Kidney (tissue), 13 donors: ENCODE measurements at regions not wholly inside any gene's neighbourhood (a gene's known extent, or its start where the extent isn't known, plus 50 kb on each side); places are given as distances from the start of the nearest gene placed in this dataset.

Experiments used
- DNase-seq, 5 donors: peaks; one replicate each; pipeline ENCODE4 v3.0.0-alpha.2; 2013 to 2020
- FAIRE-seq: peaks from 2 replicates; lab custom pipeline; 2012; peaks lifted over from hg19 to GRCh38; lab: Jason Lieb, UNC
- H3K27ac ChIP-seq, 2 donors: one replicate each; pipeline ENCODE4 v1.7.0; 2013; ENCODE audit warnings: low read depth in 2 of 2, low read length in 2 of 2, inconsistent platforms in 1 of 2
- H3K27me3 ChIP-seq: one replicate; pipeline ENCODE4 v1.7.1; 2013; ENCODE audit warnings: low read length, inconsistent platforms; ENCODE audit not compliant: control insufficient read depth, insufficient read depth
- H3K36me3 ChIP-seq, 3 donors: one replicate each; pipeline versions ENCODE4 v1.7.0 to v1.7.1; 2013; ENCODE audit warnings: low read length in 3 of 3, control low read depth in 1 of 3, inconsistent platforms in 1 of 3; ENCODE audit not compliant: insufficient read depth in 3 of 3, control insufficient read depth in 2 of 3
- H3K4me1 ChIP-seq, 3 donors: one replicate each; pipeline versions ENCODE4 v1.7.0 to v1.7.1; 2013; ENCODE audit warnings: low read length in 3 of 3, inconsistent platforms in 1 of 3, low read depth in 1 of 3; ENCODE audit not compliant: control insufficient read depth in 2 of 3, insufficient read depth in 2 of 3
- H3K4me3 ChIP-seq, 3 donors: one replicate each; pipeline versions ENCODE4 v1.7.0 to v1.8.1; 2013; ENCODE audit warnings: low read length in 3 of 3, control low read depth in 1 of 3, inconsistent platforms in 1 of 3
- H3K9ac ChIP-seq, 3 donors: one replicate each; pipeline versions ENCODE4 v1.7.0 to v1.7.1; 2013; ENCODE audit warnings: low read length in 3 of 3, control low read depth in 1 of 3, inconsistent platforms in 1 of 3
- H3K9me3 ChIP-seq, 3 donors: one replicate each; pipeline versions ENCODE4 v1.7.0 to v1.7.1; 2013; ENCODE audit warnings: low read length in 3 of 3, control low read depth in 1 of 3, inconsistent platforms in 1 of 3; ENCODE audit not compliant: control insufficient read depth in 2 of 3, insufficient read depth in 1 of 3
- intact Hi-C: fragments of 100-400 bp; cut with DNase I; formaldehyde crosslinking; loops from one replicate; pipeline ENCODE4 v1.11.1; 2022
- TF ChIP-seq, protein P1 (sequence below): IDR thresholded peaks from 3 replicates; pipeline ENCODE4 v1.5.1; 2012; ENCODE audit warnings: mild to moderate bottlenecking, moderate library complexity, borderline replicate concordance; ENCODE audit not compliant: insufficient read depth; ENCODE audit errors: extremely low read depth
- donor health status: control.
- donor health status: control.
- donor health status: control.
- donor health status: control.
- donor health status: control.
- donor health status: DM: yes; HTN: yes; CAD: no.
- donor health status: Normal renal cell carcinoma (clear cell type).

DNA sequence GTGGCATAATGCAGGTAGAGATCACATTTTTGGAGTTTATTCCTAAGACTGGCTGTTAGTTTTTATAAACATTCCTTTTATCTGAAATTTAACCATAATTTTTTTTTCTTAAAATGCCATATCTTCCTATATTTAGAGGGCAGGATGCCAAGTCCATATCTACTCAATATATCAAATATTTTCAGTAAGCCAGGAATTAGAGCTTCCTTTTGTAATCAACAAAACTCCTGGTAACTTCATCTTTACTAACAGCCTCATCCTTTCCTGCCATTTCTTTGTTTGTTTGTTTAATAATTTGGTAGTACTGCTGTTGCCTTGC is 136.3 kb downstream of the OLIG3 start:
- H3K27me3 ChIP-seq, result no peaks in the 10 kb centered on the region
- no peak overlapping the region for H3K27ac ChIP-seq
- H3K36me3 ChIP-seq, result no peaks in the 10 kb centered on the region
- H3K9me3 ChIP-seq, result no peaks in the 10 kb centered on the region
- no peak overlapping the region for H3K4me3 ChIP-seq
- no peak for DNase-seq
- TF ChIP-seq, protein P1, sequence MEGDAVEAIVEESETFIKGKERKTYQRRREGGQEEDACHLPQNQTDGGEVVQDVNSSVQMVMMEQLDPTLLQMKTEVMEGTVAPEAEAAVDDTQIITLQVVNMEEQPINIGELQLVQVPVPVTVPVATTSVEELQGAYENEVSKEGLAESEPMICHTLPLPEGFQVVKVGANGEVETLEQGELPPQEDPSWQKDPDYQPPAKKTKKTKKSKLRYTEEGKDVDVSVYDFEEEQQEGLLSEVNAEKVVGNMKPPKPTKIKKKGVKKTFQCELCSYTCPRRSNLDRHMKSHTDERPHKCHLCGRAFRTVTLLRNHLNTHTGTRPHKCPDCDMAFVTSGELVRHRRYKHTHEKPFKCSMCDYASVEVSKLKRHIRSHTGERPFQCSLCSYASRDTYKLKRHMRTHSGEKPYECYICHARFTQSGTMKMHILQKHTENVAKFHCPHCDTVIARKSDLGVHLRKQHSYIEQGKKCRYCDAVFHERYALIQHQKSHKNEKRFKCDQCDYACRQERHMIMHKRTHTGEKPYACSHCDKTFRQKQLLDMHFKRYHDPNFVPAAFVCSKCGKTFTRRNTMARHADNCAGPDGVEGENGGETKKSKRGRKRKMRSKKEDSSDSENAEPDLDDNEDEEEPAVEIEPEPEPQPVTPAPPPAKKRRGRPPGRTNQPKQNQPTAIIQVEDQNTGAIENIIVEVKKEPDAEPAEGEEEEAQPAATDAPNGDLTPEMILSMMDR, result no peak
- H3K4me1 ChIP-seq, result peaks cover 0 to 4% (median 0%) of the 10 kb centered on the region in 3 donors
- no peak for FAIRE-seq
- no peak overlapping the region for H3K9ac ChIP-seq
- intact Hi-C loops, result no loop called here

DNA sequence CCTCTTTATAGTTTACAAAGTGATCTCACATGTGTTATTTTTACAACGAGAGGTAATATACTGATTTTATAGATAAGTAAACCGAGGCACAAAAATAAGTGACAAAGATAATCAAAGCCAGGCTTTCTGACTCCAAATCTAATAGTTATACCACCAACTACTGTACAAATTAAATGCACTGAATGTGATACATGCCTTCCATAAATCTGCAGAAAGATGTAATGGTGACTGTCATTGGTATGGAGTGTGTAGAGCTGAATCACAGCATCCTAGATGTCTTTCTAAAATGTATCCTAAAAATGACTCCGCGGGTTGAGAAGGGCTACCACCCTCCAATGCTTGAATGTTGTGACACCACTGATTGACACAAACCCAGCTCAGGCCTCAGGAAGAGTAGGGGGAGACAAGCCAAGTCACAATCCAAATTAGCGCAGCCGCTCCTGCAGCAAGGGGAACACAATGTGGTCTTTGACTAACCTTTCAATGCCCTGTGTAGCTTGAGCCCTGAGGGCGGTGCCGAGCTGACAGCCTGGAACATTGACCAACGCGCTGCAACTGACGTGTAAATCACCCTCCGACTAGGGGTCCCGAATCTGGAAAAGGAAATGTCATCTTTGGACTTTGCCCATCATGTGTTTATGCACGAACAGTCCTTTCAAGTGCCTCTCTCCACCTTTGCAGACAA is 136.8 kb downstream of the OLIG3 start:
- no peak for FAIRE-seq
- Histone ChIP-seq H3K27me3 (no peaks in the 10 kb centered on the region), H3K36me3 (no peaks in the 10 kb centered on the region), H3K9me3 (no peaks in the 10 kb centered on the region), H3K27ac (no peak overlapping the region), H3K9ac (no peak overlapping the region), H3K4me1 (peaks cover 0 to 4% (median 0%) of the 10 kb centered on the region in 3 donors), H3K4me3 (no peak overlapping the region)
- TF ChIP-seq, protein P1, result no peak
- intact Hi-C loops, result no loop called here
- DNase-seq, result peak in 4 of 5 donors; percentile 41 to 57 (median 47)

DNA sequence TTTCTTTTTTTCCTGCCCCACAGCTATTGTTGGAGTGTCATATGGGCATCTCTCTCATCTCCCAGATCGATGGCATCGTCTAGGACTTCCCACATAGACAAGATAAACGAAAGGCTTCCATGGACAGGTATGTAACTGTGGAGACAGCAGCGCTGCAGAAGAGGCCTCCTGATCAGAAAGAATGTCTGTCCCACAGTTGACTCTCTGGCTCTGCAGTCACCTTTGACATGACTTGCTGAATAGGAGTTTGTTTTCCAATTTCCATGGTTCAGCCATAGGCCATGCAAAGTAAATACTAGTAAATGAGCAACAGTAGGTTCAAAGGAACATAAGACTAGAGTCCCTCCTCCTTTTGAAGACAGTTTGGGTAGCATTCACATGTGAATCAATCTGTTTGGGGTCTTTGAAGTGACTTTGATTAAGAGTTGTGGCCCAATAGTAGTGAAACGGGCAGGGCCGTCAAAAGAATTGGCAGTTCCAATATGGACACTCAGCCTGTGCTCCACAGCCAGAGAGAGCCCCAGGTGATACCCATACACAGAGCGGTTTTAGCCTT is 134.7 kb upstream of the IFNGR1 start:
- TF ChIP-seq, protein P1, result no peak
- Histone ChIP-seq H3K4me1 (peaks cover 0 to 4% (median 0%) of the 10 kb centered on the region in 3 donors), H3K9ac (no peak overlapping the region), H3K27ac (no peak overlapping the region), H3K4me3 (no peak overlapping the region), H3K27me3 (no peaks in the 10 kb centered on the region), H3K9me3 (no peaks in the 10 kb centered on the region), H3K36me3 (no peaks in the 10 kb centered on the region)
- FAIRE-seq (no peak), DNase-seq (peak in 1 of 5 donors; percentile 30)
- intact Hi-C loops, result no loop called here
